Dendritic cell treated with granulocyte-macrophage colony-stimulating factor and Interleukin-4, amounts not matched to agents 40 ng/mL and 50 ng/mL, for 4 days (primary cell): ENCODE measurements at regions not wholly inside any gene's neighbourhood (a gene's known extent, or its start where the extent isn't known, plus 50 kb on each side); places are given as distances from the start of the nearest gene placed in this dataset.
"Not testable (repeated sequence)": the region's sequence is repeated elsewhere in the genome, so short reads cannot be mapped to it uniquely, and the experiment has no call there.

Experiments used
- H3K27ac Mint-ChIP-seq: one replicate; pipeline ENCODE4 v1.8.0; 2022; ENCODE audit warnings: mild to moderate bottlenecking, mixed read lengths
- H3K27me3 Mint-ChIP-seq: one replicate; pipeline ENCODE4 v1.8.0; 2022; ENCODE audit warnings: mild to moderate bottlenecking, mixed read lengths
- H3K36me3 Mint-ChIP-seq: one replicate; pipeline ENCODE4 v1.8.0; 2022; ENCODE audit warnings: low read depth, mixed read lengths
- H3K4me1 Mint-ChIP-seq: one replicate; pipeline ENCODE4 v1.8.0; 2022; ENCODE audit warnings: low read depth, mixed read lengths
- H3K4me3 Mint-ChIP-seq: one replicate; pipeline ENCODE4 v1.8.0; 2022; ENCODE audit warnings: mild to moderate bottlenecking, moderate library complexity, mixed read lengths
- H3K9me3 Mint-ChIP-seq: one replicate; pipeline ENCODE4 v1.8.0; 2022; ENCODE audit warnings: mixed read lengths
- intact Hi-C: fragments of 100-400 bp; cut with micrococcal nuclease; formaldehyde crosslinking; loops from one replicate; pipeline ENCODE4 v1.15.0; 2022

GRCh38 chr3:101150504-101150903 is 157.3 kb upstream of the ABI3BP start:
- Mint-ChIP-seq H3K9me3 (peaks cover 13% of the 10 kb centered on the region), H3K4me1 (peaks cover 8% of the 10 kb centered on the region), H3K27ac (no peak overlapping the region), H3K27me3 (no peaks in the 10 kb centered on the region), H3K4me3 (no peak overlapping the region), H3K36me3 (no peaks in the 10 kb centered on the region)
- intact Hi-C loops: no loop called here

GRCh38 chr3:101149707-101150106 is 156.5 kb upstream of the ABI3BP start:
- no peaks in the 10 kb centered on the region for H3K36me3 Mint-ChIP-seq
- intact Hi-C loops: no loop called here
- no peak overlapping the region for H3K27ac Mint-ChIP-seq

GRCh38 chr3:101149251-101149650 is 156.0 kb upstream of the ABI3BP start:
- Mint-ChIP-seq H3K27ac (no peak overlapping the region), H3K36me3 (no peaks in the 10 kb centered on the region), H3K9me3 (peaks cover 13% of the 10 kb centered on the region), H3K4me3 (no peak overlapping the region), H3K4me1 (peaks cover 8% of the 10 kb centered on the region), H3K27me3 (no peaks in the 10 kb centered on the region)
- intact Hi-C loops: no loop called here

More at GRCh38 chr3:101149707-101150106, 156.5 kb upstream of the ABI3BP start:
- H3K4me1 Mint-ChIP-seq: peaks cover 8% of the 10 kb centered on the region
- H3K4me3 Mint-ChIP-seq: no peak overlapping the region
- H3K27me3 Mint-ChIP-seq: no peaks in the 10 kb centered on the region
- H3K9me3 Mint-ChIP-seq: peaks cover 13% of the 10 kb centered on the region

GRCh38 chr3:101148001-101148400 is 154.8 kb upstream of the ABI3BP start:
- Mint-ChIP-seq H3K4me1 (peaks cover 8% of the 10 kb centered on the region), H3K27ac (no peak overlapping the region), H3K9me3 (peaks cover 7% of the 10 kb centered on the region), H3K36me3 (no peaks in the 10 kb centered on the region), H3K27me3 (no peaks in the 10 kb centered on the region), H3K4me3 (no peak overlapping the region)
- intact Hi-C loops: no loop called here

- Mint-ChIP-seq H3K36me3 (no peaks in the 10 kb centered on the region), H3K9me3 (peaks cover 5% of the 10 kb centered on the region), H3K4me3 (no peak overlapping the region), H3K4me1 (peaks cover 8% of the 10 kb centered on the region), H3K27me3 (no peaks in the 10 kb centered on the region), H3K27ac (no peak overlapping the region)
- intact Hi-C loops: no loop called here
Observed at GRCh38 chr3:101146946-101147345, 153.7 kb upstream of the ABI3BP start.

GRCh38 chr3:101144105-101144504 is 150.9 kb upstream of the ABI3BP start:
- no peak overlapping the region for H3K27ac Mint-ChIP-seq
- no peaks in the 10 kb centered on the region for H3K27me3 Mint-ChIP-seq
- intact Hi-C loops: no loop called here
- no peaks in the 10 kb centered on the region for H3K36me3 Mint-ChIP-seq
- H3K4me3 Mint-ChIP-seq: no peak overlapping the region
- H3K4me1 Mint-ChIP-seq: peaks cover 8% of the 10 kb centered on the region
- peaks cover 5% of the 10 kb centered on the region for H3K9me3 Mint-ChIP-seq

GRCh38 chr3:101143012-101143411 is 149.8 kb upstream of the ABI3BP start:
- no peaks in the 10 kb centered on the region for H3K27me3 Mint-ChIP-seq
- peaks cover 5% of the 10 kb centered on the region for H3K9me3 Mint-ChIP-seq
- H3K4me3 Mint-ChIP-seq: no peak overlapping the region
- H3K4me1 Mint-ChIP-seq: peaks cover 8% of the 10 kb centered on the region
- intact Hi-C loops: no loop called here
- no peak overlapping the region for H3K27ac Mint-ChIP-seq
- no peaks in the 10 kb centered on the region for H3K36me3 Mint-ChIP-seq

- H3K27me3 Mint-ChIP-seq: no peaks in the 10 kb centered on the region
- H3K9me3 Mint-ChIP-seq: no peaks in the 10 kb centered on the region
- no peak overlapping the region for H3K27ac Mint-ChIP-seq
- H3K36me3 Mint-ChIP-seq: no peaks in the 10 kb centered on the region
- intact Hi-C loops: no loop called here
- H3K4me3 Mint-ChIP-seq: no peak overlapping the region
- H3K4me1 Mint-ChIP-seq: peaks cover 4% of the 10 kb centered on the region
Observed at GRCh38 chr3:101142160-101142559, 148.9 kb upstream of the ABI3BP start.

- no peaks in the 10 kb centered on the region for H3K4me1 Mint-ChIP-seq
- no peak overlapping the region for H3K27ac Mint-ChIP-seq
- H3K4me3 Mint-ChIP-seq: no peak overlapping the region
- intact Hi-C loops: no loop called here
- no peaks in the 10 kb centered on the region for H3K9me3 Mint-ChIP-seq
- no peaks in the 10 kb centered on the region for H3K27me3 Mint-ChIP-seq
- H3K36me3 Mint-ChIP-seq: no peaks in the 10 kb centered on the region
Observed at GRCh38 chr3:101141135-101141534, 147.9 kb upstream of the ABI3BP start.

GRCh38 chr3:101138817-101139216 is 145.6 kb upstream of the ABI3BP start:
- no peak overlapping the region for H3K27ac Mint-ChIP-seq
- no peaks in the 10 kb centered on the region for H3K4me1 Mint-ChIP-seq
- no peaks in the 10 kb centered on the region for H3K27me3 Mint-ChIP-seq
- no peaks in the 10 kb centered on the region for H3K36me3 Mint-ChIP-seq
- intact Hi-C loops: no loop called here
- H3K9me3 Mint-ChIP-seq: no peaks in the 10 kb centered on the region
- no peak overlapping the region for H3K4me3 Mint-ChIP-seq

- Mint-ChIP-seq H3K27me3 (no peaks in the 10 kb centered on the region), H3K4me3 (no peak overlapping the region), H3K4me1 (no peaks in the 10 kb centered on the region), H3K36me3 (no peaks in the 10 kb centered on the region), H3K9me3 (peaks cover 27% of the 10 kb centered on the region), H3K27ac (no peak overlapping the region)
- intact Hi-C loops: no loop called here
Observed at GRCh38 chr3:101134331-101134730, 141.1 kb upstream of the ABI3BP start.

- H3K27me3 Mint-ChIP-seq: no peaks in the 10 kb centered on the region
- intact Hi-C loops: no loop called here
- H3K9me3 Mint-ChIP-seq: peaks cover 27% of the 10 kb centered on the region
- no peaks in the 10 kb centered on the region for H3K4me1 Mint-ChIP-seq
- no peak overlapping the region for H3K27ac Mint-ChIP-seq
- H3K4me3 Mint-ChIP-seq: no peak overlapping the region
- H3K36me3 Mint-ChIP-seq: no peaks in the 10 kb centered on the region
Observed at GRCh38 chr3:101133652-101134051, 140.4 kb upstream of the ABI3BP start.

GRCh38 chr3:101133197-101133596 is 140.0 kb upstream of the ABI3BP start:
- peaks cover 27% of the 10 kb centered on the region for H3K9me3 Mint-ChIP-seq
- H3K27me3 Mint-ChIP-seq, H3K4me3 Mint-ChIP-seq, H3K4me1 Mint-ChIP-seq, H3K27ac Mint-ChIP-seq, intact Hi-C loops, H3K36me3 Mint-ChIP-seq: not testable (repeated sequence)

GRCh38 chr3:101131767-101132166 is 138.5 kb upstream of the ABI3BP start:
- no peaks in the 10 kb centered on the region for H3K27me3 Mint-ChIP-seq
- H3K4me1 Mint-ChIP-seq: no peaks in the 10 kb centered on the region
- no peaks in the 10 kb centered on the region for H3K36me3 Mint-ChIP-seq
- peaks cover 27% of the 10 kb centered on the region for H3K9me3 Mint-ChIP-seq
- intact Hi-C loops: no loop called here
- no peak overlapping the region for H3K4me3 Mint-ChIP-seq
- no peak overlapping the region for H3K27ac Mint-ChIP-seq

- intact Hi-C loops: no loop called here
- no peak overlapping the region for H3K27ac Mint-ChIP-seq
- no peaks in the 10 kb centered on the region for H3K4me1 Mint-ChIP-seq
- H3K4me3 Mint-ChIP-seq: no peak overlapping the region
- no peaks in the 10 kb centered on the region for H3K36me3 Mint-ChIP-seq
- H3K27me3 Mint-ChIP-seq: no peaks in the 10 kb centered on the region
- H3K9me3 Mint-ChIP-seq: peaks cover 27% of the 10 kb centered on the region
Observed at GRCh38 chr3:101128786-101129185, 135.6 kb upstream of the ABI3BP start.
